Stimulated activated CD8-positive, alpha-beta memory T cell treated with anti-CD3 and anti-CD28 coated beads, Interleukin-4, amount 100 ng/mL, for 4 hours (primary cell): ENCODE measurements at regions not wholly inside any gene's neighbourhood (a gene's known extent, or its start where the extent isn't known, plus 50 kb on each side); places are given as distances from the start of the nearest gene placed in this dataset.
"Not testable (repeated sequence)": the region's sequence is repeated elsewhere in the genome, so short reads cannot be mapped to it uniquely, and the experiment has no call there.

Source experiments
- DNase-seq, 2 donors: peaks; one replicate each; pipeline ENCODE4 v3.0.0-alpha.2; 2020; ENCODE audit warnings: low read depth in 2 of 2, low spot score in 1 of 2

DNA sequence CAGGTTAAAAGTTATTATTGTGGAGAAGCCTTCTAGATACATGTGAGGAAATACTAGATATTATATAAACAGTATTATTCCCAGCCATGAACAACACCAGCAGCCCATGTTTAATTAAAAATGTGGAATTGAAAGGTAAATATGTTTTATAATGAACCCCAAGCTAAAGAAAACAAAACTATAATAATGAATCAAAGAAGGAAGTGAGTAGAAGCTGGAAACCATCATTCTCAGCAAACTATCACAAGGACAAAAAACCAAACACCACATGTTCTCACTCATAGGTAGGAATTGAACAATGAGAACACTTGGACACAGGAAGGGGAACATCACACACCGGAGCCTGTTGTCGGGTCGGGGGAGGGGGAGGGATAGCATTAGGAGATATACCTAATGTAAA is 167.6 kb upstream of the CXXC4 start:
- DNase-seq, result not testable (repeated sequence)

DNA sequence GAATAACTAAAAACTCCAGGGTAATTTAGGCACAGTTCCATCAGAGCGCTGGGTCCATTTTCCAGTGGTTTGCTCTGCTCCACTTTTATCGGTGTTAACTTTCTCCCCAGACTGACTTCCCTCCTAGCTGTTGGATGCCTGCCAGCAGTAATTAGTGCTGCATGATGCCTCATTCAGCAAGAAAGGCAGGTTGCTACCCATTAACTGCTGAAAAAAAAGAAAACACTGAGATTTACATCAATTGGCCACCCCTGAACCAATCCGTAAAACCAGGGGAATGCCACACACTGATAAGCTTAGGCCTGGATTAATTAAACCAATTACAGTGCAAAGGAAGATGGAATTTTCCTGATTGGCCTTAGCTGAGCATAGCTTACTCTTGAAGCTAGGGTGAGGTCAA is 182.4 kb upstream of the CXXC4 start:
- DNase-seq, result no peak

DNA sequence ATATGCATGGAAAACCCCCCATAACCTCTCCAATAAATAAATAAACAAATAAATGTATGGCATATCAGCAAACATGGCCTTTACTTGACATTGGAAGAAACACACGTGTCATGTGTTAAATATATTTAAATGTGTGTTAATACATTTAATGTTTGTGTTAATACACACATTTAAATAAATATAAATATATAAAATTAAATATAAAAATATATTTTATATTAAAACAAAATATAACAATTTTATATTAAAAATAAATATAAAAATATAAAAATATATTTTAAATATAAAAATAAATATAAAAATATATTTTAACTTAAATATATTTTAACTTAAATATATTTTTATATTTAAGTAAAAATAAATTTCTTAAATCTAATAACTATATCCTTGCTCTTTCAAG is 187.6 kb upstream of the CXXC4 start:
- no peak for DNase-seq

DNA sequence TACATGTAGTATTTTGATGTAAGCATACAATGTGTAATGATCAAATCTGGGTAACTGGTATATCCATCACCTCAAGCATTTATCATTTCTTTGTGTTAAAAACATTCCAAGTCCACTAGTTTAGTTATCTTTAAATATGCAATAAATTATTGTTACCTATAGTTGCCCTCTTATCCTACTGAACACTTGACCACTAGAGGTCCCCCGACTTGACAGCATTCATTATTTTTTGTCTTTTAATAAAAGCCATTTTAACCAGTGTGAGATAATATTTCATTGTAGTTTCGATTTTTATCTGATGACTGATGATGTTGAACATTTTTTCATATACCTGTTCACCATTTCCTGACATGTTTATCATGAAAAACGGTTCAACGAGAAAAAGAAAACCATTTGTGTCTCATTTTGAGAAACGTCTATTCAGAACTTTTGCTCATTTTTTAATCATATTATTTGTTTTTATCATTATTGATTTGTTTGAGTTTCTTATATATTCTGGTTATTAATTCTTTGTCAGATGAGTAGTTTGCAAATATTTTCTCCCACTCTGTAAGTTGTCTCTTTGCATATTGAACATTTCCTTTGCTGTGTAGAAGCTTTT is 199.0 kb upstream of the CXXC4 start:
- no peak for DNase-seq

DNA sequence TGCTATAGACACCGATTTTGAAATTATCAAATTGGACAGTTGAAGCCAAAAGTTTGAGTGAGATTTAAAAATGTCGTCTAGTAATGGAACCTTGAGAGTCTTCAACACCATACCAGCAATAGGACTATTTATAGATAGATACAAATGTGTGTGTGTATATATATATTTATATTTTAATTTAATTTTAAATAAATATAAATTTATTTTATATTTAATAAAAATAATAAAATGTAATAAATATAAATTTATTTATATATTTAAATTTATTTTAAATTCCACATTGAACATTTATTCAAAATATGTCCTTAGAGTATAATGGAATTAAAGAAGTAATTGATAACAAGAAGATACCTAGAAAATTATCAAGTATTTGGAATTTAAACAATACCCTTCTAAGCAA is 221.9 kb upstream of the CXXC4 start:
- no peak for DNase-seq

DNA sequence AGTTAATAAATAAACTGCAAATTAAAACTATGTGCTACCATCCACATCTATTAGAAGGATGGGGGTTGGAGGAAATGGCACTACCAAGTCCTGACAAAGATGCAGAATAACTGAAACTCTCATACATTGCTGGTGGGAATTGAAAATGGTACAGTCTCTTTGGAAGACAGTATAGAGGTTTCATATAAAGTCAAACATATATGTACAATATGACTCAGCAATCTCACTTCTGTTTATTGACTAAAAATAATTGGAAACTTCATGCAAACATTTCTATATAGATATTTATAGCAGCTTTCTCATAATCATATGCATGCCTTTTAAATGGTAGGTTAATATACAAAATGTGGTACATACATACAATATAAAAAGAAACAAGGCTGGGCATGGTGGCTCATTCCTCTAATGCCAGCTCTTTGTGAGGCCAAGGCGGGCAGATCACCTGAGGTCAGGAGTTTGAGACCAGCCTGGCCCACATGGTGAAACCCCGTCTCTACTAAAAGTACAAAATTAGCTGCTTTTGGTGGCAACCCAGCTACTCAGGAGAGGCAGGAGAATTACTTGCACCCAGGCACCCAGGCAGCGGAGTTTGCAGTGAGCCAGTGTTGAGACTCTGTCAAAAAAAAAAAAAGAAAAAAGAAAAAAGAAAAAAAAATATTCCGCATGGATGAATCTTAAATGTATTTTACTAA is 225.0 kb upstream of the CXXC4 start:
- DNase-seq, result no peak

DNA sequence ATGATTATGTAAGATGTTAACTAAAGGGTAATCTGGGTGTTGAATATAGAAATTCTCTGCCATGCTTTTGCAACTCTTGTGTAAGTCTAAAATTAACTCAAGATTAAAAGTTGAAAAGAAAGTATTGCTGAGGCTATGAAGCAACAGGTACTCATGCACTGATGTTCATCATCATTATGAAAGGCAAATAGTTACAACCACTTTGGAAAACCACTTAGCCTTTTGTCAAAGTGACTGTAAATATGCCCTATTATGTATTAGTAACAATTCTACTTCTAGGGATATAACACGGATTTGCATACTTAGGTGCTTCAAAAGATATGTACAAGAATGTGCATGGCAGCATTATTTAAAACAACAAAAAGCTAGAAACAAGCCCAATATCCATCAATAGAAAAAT is 227.8 kb upstream of the CXXC4 start:
- no peak for DNase-seq

DNA sequence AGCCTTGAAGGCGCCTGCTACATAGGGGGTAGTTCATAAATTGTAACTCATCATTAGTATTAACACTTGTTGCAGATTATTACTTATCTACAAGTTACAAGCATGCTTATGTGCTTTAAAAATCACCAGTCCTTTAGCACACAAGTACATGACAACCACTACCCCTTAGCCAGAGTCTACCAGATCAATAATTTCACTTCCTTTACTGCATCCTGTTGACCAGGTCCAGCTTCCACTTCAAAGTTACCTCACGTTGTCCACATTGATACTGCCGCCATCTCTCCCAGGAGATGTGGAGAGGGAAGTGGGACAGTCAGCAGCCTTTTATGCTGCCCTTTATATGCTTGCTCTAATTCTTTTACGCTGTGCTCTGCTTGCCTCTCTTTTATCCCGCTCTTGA is 231.3 kb upstream of the CXXC4 start:
- DNase-seq, result no peak

DNA sequence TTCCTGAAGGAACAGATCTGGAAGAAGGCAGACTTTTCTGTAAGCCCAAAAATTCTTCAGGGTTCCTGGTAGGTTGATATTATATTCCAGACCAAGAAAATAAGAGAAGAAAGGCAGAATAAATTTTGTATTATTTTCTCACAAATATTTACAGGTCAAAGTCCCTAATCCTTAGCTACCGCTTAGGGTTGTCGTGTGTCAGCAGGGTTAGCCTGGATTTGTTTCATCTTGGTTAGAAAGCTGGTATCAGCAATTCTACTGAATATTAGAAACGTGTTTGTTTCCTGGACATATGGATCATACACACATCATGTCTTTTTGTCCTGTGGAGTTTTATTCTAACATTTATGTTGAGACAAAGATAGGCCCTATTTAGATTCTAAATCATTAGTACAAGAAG is 232.9 kb upstream of the CXXC4 start:
- no peak for DNase-seq

DNA sequence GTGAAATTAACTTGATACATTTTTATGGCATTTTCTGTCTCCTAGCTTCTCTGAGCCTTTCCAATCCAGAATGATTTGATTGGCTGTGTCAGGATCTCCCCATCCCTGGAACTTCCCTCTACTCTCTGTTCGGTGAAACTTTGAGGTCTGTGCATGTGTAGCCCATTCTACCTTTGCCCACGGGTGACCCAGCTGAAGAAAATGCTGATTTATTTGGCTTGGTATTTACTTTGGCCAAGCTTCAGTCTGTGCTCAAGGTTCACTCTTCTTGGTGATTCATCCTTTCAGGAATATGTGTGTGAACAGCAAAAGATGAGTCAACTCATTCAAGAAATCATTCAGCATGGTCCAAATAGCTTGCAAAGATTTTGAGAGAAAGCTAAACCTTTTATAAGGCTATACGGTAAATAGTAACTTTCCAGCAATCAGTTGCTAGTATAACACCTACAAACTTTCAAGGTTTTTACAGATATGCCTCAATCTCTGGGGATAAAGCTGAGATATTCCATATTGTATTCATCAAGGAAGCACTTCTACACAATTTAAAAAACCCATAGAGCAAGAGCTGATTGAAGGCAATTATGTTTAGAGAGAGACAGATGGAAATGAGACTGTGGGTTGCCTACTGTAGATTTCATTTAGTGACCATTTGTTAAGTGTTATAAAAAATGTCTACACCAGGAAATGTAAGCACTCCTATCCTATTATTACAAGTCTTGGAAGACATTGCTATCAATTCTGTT is 233.9 kb upstream of the CXXC4 start:
- no peak for DNase-seq

DNA sequence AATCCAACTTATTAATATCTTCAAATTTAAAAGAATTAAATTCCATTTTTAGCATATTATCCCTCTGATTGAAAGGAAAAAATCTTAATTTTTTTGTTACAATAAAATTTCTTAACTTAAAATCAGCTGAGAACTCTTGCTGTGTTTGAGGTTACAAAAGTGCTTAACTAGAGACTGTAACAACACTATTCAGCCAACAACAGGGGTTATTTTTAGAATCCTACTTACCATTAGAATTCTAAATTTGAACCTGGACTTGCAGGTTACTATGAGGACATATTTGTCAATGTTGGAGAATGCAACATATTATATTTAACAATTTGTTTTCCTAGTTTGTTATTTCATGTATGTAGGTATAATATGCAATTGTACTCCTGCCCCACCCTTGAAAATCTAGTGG is 238.1 kb upstream of the CXXC4 start:
- DNase-seq, result no peak

DNA sequence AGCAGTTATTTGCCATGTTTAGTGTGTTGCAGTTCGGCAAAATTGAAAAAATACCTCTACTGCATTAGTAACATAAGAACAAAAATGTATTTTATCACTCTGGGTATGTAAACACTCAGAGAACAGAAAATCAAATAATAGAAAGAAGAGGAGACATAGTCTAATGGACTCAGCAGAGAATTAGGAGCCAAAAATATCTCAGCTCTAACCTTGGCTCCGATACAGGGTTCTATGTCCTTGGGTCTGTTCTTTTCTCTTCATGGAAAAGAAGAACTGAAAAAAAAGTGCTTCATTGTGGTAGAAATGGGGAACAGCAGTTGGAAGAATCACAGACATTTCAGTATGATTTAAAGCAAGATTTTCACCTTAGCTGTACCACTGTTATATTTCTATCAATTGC is 240.5 kb upstream of the CXXC4 start:
- DNase-seq, result no peak

DNA sequence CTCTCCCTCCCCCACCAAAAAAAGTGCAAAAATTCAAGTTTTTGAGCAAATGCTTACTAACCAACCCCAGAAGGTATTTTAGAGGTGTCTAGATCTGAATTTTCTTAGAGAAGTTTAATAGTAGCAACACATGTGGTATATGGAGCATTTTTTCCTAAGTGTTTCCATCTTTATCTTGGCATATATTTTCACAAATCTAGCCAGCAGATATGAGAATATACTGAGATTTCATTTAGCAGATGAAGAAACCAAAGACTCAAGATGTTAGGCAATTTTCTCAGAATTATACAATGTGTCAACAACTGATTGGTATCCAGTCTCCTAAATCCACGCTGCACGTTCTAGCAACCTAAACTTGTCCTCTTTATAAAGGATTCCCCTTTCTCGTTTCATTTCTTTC is 245.5 kb upstream of the CXXC4 start:
- DNase-seq, result no peak

DNA sequence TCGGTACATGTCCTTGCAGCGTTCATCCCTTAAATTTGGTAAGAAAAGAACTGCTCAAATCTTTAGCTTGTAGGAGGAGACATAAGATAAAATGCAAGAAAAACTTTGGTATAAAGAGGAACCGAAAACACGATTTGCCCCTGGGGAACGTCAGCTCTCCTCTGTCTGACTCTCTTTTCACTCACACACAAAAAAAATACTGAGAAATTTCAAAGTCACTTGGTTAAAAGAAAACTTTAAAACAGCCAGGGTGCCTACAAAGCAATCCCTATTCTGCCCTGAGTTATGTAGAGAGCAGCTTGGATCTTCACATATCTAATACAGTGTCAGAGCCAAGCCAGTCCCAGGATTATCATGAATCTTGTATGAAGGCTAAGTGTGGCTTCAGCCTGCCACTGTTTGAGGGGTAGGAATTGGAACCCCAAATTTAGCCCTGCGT is 248.5 kb upstream of the CXXC4 start:
- no peak for DNase-seq

DNA sequence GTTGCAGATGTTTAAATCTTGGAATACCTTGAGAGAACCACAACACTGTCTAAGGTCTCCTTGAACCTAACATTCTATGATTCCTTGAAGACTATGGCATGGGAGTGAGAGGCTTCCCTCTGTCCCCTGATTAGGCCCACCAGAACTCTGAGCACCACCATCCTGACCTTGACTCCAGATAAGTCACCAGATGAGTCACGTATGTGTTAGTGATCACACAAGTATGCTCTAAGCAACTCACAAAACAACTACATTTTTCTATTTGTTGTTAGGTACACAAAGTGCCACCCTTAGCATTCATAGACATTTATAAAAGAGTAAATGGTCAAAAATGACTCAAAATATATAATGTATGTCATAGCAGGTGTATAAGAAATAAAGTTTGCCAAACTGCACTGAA is 252.9 kb upstream of the CXXC4 start:
- no peak for DNase-seq

DNA sequence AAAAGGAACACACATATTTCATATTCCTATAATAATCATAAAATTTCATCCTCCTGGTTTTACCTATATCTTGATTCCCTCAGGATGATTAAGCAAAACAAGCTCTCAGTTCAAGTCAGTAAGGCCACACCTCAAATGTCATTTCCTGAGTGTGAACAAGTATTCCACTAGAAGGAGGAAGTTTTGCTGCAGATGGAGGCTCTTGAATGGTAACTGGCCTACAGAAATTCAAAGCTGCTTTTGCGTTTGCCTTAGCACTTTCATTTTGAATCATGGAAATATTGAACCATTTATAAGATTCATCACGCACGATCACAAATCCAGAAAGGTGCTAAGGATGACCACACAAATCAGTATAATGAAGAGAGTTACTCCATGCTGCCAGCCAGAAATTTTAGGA is 254.4 kb upstream of the CXXC4 start:
- DNase-seq, result no peak

DNA sequence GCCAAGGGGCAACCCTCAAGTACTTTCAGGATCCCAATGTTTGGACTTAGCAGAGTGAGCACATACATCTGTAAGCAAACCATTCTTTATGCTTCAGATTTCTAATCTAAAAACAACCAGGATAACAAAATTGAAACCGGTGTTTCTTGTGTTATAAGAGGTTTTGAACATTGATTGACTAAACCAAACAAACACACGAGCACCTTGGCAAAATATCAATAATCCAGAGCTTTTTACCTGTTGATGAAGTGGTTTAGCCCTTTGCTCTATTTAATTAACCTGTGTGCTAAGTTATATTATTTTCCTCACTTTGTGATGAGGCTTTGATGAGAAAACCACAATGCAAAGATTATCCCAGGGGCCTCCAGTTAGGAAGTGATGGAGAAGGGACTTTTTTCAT is 255.3 kb upstream of the CXXC4 start:
- no peak for DNase-seq

DNA sequence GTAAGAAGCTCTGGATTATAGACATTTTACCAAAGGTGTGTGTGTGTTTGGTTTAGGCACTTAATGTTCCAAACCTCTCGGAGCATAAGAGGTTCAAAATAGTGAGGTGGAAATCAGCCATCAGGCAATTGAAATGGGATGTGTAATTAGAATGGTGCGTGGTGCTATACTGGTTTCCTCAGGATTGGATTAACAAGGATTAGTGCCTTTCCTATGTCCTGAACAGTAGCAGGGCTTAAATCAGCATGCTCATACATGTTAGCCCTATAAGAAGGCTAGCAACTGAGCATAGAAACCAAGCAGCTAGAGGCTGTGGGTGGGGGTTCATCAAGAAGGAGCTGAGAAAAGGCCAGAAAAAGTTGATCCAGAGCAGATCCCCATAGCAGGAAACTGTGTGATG is 256.8 kb upstream of the CXXC4 start:
- no peak for DNase-seq

DNA sequence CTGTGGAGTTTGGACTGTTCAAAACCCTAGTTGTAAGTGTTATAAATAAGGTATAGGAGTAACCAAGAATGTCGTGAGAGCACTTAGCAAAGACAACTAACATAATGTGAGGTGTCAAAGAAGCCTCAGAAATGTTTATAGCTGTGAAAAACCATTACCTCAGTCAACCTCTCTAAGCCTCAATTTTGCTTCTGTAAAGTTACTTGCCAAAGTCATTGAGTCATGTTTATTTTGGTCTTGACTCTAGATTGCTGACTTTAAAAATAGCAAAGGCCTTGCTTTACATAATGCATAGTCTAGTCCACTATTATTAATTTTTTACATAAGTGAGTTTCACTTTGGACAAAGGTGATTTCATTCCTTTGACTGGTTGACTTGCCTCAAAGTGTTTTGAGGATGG is 257.6 kb upstream of the CXXC4 start:
- no peak for DNase-seq

DNA sequence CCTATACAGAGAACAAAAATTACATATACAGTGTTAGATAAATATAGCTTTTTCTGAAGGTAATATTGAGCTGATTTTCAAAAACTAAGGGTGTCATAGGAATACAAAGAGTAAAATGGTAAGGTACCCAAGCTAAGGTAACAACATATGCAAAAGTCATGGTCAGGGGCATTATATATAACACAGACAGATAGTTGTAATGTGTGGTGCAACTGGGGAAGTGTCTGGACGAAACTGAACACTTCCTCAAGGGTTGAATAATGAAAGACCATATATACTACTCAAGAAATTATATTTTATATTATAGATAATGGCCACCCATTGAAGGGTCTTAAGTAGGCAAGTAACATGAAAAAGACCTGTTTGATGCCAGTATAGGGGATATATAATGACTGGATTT is 262.1 kb upstream of the CXXC4 start:
- no peak for DNase-seq

DNA sequence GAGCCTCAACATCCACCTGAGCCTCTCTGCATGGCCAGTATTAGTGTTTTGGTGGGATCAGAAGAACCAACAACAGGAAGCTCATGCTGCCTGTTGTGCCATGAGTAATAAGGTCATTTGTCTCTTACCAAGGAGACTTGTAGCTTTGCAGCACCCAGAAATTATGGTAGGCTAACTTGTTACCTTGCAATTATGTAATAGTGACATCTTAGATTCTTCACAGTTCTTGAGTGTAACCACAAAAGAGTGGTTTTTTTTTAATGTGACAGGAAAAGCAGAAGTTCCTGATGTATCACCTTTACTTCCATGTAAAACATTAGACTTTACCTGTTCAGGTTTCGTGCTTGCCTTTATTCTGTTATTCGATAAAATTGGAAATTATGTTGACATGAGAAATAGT is 263.9 kb upstream of the CXXC4 start:
- DNase-seq, result no peak

DNA sequence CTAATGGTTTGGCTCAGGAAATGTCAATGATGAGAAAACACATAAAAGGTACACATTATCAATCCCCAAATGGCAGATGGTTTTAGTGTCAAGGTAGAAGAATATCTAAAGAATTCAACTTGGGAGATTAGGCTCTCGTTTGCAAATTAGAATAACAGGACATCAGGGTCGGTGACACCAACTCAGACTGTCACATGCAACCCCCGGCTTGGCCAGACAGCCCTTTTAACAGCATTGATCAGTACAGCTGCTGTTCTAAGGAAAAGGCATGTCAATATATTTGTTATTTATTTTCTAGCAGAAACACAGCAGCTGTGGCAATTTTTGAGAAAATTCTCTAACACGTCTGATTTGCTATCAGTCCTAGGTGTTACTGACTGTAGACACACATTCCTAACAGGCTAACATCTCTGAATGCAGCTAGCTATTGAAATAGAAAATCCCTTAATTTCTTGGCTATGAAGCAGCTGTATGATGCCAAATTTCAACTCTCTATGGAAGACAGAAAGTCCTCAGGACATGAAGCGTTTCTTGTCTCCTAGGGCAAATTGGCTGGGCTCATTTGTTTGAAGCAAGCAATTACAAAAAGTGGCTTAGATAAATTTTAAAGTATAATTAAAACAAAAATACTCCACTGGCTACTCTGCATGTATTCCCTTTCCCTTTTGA is 269.0 kb upstream of the CXXC4 start:
- DNase-seq, result no peak
